HEK293T (cell line): ENCODE measurements at regions not wholly inside any gene's neighbourhood (a gene's known extent, or its start where the extent isn't known, plus 50 kb on each side); places are given as distances from the start of the nearest gene placed in this dataset.

ENCODE experiments used
- BHLHE40 ChIP-seq: fragments of 450-650 bp; IDR thresholded peaks from 2 replicates; pipeline ENCODE4 v1.6.1; 2016; ENCODE audit warnings: mild to moderate bottlenecking, moderate library complexity, borderline replicate concordance
- CTBP1 ChIP-seq: fragments of 450-650 bp; IDR thresholded peaks from 2 replicates; pipeline ENCODE4 v1.6.1; 2016; ENCODE audit warnings: borderline replicate concordance
- ELF4 ChIP-seq: fragments of 450-650 bp; IDR thresholded peaks from 2 replicates; pipeline ENCODE4 v1.6.1; 2017; ENCODE audit warnings: antibody characterized with exemption
- FOXK2 ChIP-seq: fragments of 450-650 bp; IDR thresholded peaks from 2 replicates; pipeline ENCODE4 v1.6.1; 2016; ENCODE audit warnings: mild to moderate bottlenecking
- FOXM1 ChIP-seq: fragments of 450-650 bp; IDR thresholded peaks from 2 replicates; pipeline ENCODE4 v1.6.1; 2017; ENCODE audit warnings: mild to moderate bottlenecking, borderline replicate concordance
- HDGF ChIP-seq: fragments of 450-650 bp; IDR thresholded peaks from 2 replicates; pipeline ENCODE4 v1.6.1; 2017; ENCODE audit warnings: antibody characterized with exemption, borderline replicate concordance
- L3MBTL2 ChIP-seq: fragments of 450-650 bp; conservative IDR thresholded peaks from 2 replicates; pipeline ENCODE4 v1.6.1; 2016; ENCODE audit warnings: mild to moderate bottlenecking
- LEF1 ChIP-seq: fragments of 450-650 bp; IDR thresholded peaks from 2 replicates; pipeline ENCODE4 v1.6.1; 2017; ENCODE audit warnings: mild to moderate bottlenecking, borderline replicate concordance
- SP1 ChIP-seq: fragments of 450-650 bp; IDR thresholded peaks from 2 replicates; pipeline ENCODE4 v1.6.1; 2017
- ZNF384 ChIP-seq: fragments of 450-650 bp; IDR thresholded peaks from 2 replicates; pipeline ENCODE4 v1.6.1; 2016
- TF ChIP-seq, protein P1 (sequence below): fragments of 450-650 bp; IDR thresholded peaks from 2 replicates; pipeline ENCODE4 v1.6.1; 2016

GRCh38 chr6:134379076-134379475 is 61.2 kb upstream of the SGK1 start:
- no peak for TF ChIP-seq FOXM1
- no peak for TF ChIP-seq ELF4
- no peak for TF ChIP-seq BHLHE40
- no peak for TF ChIP-seq SP1
- TF ChIP-seq L3MBTL2 = no peak
- TF ChIP-seq HDGF = no peak
- no peak for TF ChIP-seq CTBP1
- no peak for TF ChIP-seq ZNF384
- TF ChIP-seq FOXK2 = no peak
- no peak for TF ChIP-seq LEF1
- TF ChIP-seq, protein P1, sequence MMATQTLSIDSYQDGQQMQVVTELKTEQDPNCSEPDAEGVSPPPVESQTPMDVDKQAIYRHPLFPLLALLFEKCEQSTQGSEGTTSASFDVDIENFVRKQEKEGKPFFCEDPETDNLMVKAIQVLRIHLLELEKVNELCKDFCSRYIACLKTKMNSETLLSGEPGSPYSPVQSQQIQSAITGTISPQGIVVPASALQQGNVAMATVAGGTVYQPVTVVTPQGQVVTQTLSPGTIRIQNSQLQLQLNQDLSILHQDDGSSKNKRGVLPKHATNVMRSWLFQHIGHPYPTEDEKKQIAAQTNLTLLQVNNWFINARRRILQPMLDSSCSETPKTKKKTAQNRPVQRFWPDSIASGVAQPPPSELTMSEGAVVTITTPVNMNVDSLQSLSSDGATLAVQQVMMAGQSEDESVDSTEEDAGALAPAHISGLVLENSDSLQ = no peak
